GM21737 (cell line): ENCODE measurements at regions not wholly inside any gene's neighbourhood (a gene's known extent, or its start where the extent isn't known, plus 50 kb on each side); places are given as distances from the start of the nearest gene placed in this dataset.
"Not testable (repeated sequence)": the region's sequence is repeated elsewhere in the genome, so short reads cannot be mapped to it uniquely, and the experiment has no call there.

ENCODE experiments used
- ATAC-seq: cut with Tn5 transposase; IDR thresholded peaks from one replicate; pipeline ENCODE4 v1.9.1; 2021; ENCODE audit warnings: mild to moderate bottlenecking, moderate library complexity; ENCODE audit not compliant: unreplicated experiment

- no peak for ATAC-seq
These were observed 891.3 kb downstream of the BRD1 start for GRCh38 chr22:48936391-48936790.

GRCh38 chr22:48934446-48934845, 893.2 kb downstream of the BRD1 start:
- ATAC-seq, result no peak

GRCh38 chr22:48931452-48931851, 896.2 kb downstream of the BRD1 start:
- ATAC-seq, result no peak

GRCh38 chr22:48929276-48929790, 898.3 kb downstream of the BRD1 start:
- no peak for ATAC-seq

GRCh38 chr22:48927591-48927990, 900.1 kb downstream of the BRD1 start:
- ATAC-seq, result no peak

GRCh38 chr22:48926643-48927042, 901.0 kb downstream of the BRD1 start:
- ATAC-seq, result no peak

- ATAC-seq, result no peak
These were observed 901.5 kb downstream of the BRD1 start for GRCh38 chr22:48926136-48926535.

- no peak for ATAC-seq
These were observed 902.2 kb downstream of the BRD1 start for GRCh38 chr22:48925450-48925849.

GRCh38 chr22:48923996-48924395, 903.7 kb downstream of the BRD1 start:
- no peak for ATAC-seq

GRCh38 chr22:48923165-48923865, 904.4 kb downstream of the BRD1 start:
- ATAC-seq, result no peak

GRCh38 chr22:48921411-48921903, 906.2 kb downstream of the BRD1 start:
- no peak for ATAC-seq

GRCh38 chr22:48920776-48921241, 906.9 kb downstream of the BRD1 start:
- no peak for ATAC-seq

- no peak for ATAC-seq
These were observed 907.7 kb downstream of the BRD1 start for GRCh38 chr22:48919851-48920589.

GRCh38 chr22:48919187-48919590, 908.5 kb downstream of the BRD1 start:
- no peak for ATAC-seq

GRCh38 chr22:48918585-48919186, 909.0 kb downstream of the BRD1 start:
- no peak for ATAC-seq

- ATAC-seq, result not testable (repeated sequence)
These were observed 915.2 kb downstream of the BRD1 start for GRCh38 chr22:48912356-48913066.

GRCh38 chr22:48911647-48912046, 916.0 kb downstream of the BRD1 start:
- ATAC-seq, result not testable (repeated sequence)

GRCh38 chr22:48911067-48911466, 916.6 kb downstream of the BRD1 start:
- ATAC-seq, result not testable (repeated sequence)

GRCh38 chr22:48908547-48908946, 919.1 kb downstream of the BRD1 start:
- ATAC-seq, result no peak

- ATAC-seq, result no peak
These were observed 920.1 kb downstream of the BRD1 start for GRCh38 chr22:48907591-48907990.
